Stimulated activated CD8-positive, alpha-beta memory T cell treated with anti-CD3 and anti-CD28 coated beads, Interleukin-4, amount 100 ng/mL, for 24 hours (primary cell): ENCODE measurements at regions not wholly inside any gene's neighbourhood (a gene's known extent, or its start where the extent isn't known, plus 50 kb on each side); places are given as distances from the start of the nearest gene placed in this dataset.

Experiments
- DNase-seq: peaks from one replicate; pipeline ENCODE4 v3.0.0-alpha.2; 2020; ENCODE audit warnings: low read depth

- no peak for DNase-seq
These were observed 92.3 kb upstream of the PKDCC start for GRCh38 chr2:41955316-41956043.

DNA sequence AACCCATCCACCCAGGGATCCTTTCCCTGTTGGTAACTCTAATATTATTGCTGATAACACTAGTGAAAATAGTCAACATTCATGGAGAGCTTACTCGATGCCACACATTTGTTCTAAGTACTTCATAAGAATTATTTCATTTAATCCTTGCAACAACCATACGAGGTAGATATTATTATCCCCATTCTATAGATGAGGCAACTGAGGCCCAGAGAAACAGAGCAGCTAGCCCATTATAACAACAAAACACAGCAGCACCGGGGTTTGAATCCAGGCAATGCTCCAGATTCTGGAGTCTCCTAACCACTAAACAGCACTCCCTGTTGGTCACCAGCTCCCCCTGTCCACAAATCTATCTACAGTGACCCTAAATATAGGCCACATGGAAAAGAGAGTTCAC lies 90.4 kb upstream of the PKDCC start:
- no peak for DNase-seq

DNA sequence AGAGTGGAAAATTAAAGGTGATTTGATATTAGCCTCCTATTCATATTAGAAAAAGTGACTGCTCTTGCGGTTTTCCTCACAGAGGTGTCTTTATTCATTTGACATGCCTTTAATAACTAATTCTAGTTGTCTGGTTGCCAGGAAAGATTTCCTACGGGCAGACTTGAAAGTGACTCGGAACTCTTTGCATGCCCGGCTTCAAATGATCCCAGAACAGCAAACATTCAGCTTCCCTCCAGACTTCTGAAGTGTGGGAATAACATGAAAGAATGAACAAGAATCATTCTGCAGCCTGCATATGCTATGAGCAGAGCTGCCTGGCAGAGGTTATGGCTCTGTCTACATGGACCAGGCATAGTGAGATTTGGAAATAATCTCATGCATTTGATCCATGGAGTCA lies 89.6 kb upstream of the PKDCC start:
- no peak for DNase-seq

DNA sequence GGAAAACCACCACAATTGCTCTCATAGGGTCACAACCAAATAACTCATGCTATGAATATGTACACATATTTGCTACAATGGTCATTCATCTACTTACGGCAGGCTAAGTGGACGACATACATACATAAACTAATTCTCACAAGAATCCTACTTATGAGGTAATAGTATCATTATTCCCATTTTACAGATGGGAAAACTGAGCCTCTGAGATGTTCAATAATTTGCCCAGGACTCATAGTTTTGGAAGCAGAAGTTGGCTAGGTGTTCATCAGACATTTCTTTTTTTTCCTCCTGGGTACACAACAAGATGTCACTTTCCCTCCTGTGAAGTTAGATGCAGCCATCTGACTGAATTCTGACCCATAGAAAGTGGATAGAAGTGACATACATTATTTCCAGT lies 89.0 kb upstream of the PKDCC start:
- DNase-seq = no peak

DNA sequence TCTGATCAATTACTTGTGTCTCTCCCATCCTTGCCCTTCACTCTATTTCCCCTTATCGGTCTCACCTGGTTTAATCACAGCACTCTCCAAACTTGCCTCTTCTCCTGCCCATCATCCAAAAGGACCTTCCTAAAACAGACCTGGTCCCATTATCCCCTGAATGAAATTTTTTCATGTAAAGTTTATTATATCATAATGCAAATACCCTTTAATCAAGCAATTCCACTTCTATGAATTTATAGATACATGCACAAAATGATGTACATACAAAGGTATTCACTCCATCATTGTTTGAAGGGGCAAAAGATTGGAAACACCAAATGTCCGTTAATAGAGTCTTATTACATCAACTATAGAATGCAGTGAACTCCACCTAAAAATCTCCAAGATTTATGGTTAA lies 88.1 kb upstream of the PKDCC start:
- no peak for DNase-seq

DNA sequence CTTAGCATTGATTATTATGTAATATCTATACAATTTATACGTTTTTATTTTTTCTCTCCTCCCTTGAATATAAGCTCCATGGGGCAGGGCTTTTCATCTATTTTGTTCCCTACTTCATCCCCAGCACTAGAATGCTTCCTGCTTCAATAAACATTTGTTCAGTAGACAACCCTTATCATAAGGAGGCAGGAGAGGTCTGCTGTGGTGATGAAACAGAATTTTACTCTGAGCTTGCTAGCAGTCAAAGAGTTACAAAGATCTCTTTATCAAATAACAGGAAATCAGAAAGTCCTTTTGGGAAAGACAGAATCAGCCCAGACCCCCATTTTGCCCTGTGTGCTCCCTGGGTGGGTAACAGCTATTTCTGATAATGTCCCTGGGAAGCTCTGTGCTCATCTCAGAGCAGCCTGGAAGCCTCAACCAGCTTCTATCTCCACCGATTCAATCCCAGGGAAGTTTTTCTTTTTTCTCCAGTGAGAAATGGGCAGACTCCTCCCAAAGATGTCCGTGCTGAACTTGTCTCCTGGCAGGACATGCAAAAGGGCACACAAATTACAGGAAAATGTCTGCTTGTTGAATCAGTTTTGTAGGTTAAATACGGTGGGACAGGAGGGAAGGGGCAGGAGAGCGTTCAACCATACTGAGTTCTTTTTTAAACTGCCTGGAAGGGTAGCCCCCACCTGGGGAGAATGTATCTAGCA lies 84.7 kb upstream of the PKDCC start:
- no peak for DNase-seq

DNA sequence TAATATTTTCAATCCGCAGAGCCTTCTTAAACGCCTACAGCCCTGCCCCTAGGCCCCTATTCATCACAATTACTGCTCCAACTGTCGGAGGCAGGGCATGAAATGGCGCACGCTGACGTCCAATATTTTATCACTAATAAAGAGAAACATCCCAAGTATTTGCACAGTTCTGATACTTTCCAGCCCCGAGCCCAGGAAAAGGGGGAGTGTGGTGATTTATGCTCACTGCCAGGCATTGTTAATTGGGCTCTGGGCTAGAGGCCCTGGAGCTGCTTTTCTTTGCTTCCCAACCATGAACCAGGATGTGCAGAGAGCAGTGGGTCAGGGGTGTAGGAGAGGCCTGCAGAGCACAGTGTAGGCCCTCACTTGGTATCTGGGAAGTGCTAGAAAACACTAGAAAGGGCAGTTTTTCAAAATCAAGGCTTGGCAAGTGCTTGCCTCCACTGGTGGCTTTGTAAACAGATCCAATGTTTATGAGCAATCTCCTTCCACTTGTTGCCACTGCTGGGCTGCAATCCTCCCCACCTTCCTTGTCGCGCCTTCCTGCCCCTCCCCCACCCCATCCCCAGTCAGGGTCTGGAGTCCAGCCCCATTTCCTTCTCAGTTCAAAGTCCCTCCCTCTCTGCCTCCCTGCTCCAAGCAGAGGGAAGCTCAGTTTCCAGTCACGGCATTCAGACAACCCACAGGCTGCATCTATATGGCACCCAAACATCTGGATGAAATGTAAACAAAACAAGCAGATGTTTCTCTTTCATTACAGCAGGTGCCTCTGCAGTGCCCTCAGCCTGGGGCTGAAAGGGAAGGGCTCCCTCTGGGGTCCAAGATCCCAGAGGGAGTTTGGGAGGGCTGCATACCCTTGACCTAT lies 83.9 kb upstream of the PKDCC start:
- no peak for DNase-seq

DNA sequence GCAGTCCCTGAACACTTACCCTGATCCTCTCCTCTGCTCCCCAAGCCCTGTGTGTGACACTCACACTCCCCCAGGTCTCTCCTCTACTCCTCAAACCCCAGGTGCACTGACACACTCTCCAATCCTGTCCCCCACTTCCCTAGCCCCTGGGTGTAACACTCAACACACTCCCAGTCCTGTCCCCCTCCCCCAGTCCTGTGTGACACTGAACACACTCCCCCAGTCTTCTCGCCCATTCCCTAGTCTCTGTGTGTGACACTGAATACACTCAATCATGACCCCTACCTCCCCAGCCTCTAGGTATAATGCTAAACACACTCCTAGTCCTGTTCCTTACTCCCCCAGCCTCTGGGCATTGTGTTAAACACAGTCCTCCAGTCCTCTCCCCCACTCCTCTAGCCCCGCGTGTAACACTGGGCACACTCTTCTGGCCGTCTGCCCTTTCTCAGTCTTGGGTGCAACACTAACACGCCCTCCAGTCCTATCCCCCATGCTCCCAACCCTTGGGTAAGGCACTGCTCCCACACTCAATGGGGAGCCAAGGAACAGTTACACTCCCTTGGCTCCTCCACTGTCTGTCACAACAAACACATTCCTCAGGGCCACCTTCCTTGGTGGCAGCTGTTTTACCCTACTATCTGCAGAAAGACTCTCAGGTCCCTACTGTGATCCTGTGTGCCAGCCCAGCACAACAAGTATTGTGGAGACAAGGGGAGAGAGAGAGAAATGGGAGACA lies 82.5 kb upstream of the PKDCC start:
- DNase-seq = no peak

- no peak for DNase-seq
These were observed 81.9 kb upstream of the PKDCC start for GRCh38 chr2:41965909-41966295.

GRCh38 chr2:41966431-41966893 lies 81.4 kb upstream of the PKDCC start:
- no peak for DNase-seq

DNA sequence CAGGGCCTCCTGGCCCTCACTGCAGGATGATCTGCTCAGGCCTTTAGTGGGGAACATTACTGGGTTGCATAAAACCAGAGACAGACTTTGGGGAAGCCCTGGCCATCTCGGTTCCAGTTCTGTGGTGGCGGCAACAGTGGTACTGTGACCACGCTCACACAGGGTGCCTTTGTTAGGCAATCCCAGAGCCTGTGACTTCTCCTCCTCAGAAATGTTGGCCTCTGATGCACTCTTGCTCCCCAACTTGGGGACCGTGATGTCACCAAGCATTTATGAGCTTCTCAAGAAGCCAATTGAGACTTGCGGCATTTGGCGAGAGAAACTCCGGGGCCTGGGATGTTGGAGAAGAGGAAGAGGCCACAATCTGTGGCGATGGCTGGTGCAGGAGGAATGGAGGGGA lies 80.9 kb upstream of the PKDCC start:
- DNase-seq = no peak

GRCh38 chr2:41967476-41968181 lies 80.2 kb upstream of the PKDCC start:
- no peak for DNase-seq

- DNase-seq = no peak
These were observed 79.6 kb upstream of the PKDCC start for GRCh38 chr2:41968182-41968578.

DNA sequence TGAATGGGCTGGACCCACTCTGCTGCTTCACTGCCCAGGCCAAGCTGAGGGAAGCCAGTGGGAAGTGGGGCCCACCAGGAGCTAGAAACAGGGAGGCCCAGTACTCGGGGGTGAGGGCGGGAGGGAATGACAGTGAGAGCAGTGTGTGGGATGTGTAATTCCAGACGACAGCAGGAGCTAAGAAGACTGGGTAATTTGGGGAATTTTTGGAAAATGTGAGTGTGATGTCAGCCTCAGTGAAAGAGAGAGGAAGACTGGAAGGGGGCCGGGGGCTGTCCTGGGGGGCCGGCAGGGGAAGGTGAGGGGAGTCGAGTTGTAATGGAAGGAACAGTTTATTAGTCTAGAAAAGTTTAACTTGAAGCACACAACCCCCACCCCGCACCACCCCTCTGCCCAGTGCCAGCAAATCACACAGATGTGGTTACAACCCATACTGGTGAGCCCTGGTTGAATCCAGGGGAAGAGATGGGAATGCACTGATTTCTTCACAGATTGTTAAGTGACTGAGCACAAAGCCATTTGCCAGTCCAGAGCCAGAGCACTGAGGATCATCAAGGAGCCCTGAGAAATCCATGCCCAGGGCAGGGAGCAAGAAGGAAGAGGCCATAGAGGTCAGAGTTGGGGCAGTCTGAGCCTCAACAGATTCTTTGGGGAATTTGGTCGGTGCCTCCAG lies 76.7 kb upstream of the PKDCC start:
- DNase-seq = no peak

DNA sequence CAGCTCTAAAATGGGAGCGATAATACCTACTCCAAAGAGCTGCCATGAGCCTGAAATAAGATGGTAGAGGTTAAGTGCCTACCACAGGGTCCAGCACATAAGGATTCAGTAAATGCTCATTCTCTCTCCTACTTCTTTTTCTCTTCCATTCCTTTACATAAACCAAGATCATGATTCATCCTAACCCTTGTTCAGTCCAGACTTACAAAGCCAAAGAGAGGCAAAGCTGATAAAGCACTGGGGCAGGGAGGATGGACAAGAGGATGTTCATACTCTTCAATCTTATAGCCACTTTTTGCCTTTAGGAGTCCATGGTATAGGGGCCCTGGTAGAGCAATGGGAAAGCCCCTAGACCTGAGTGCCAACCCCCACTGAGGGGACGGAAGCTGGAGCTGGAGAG lies 75.6 kb upstream of the PKDCC start:
- DNase-seq = no peak

DNA sequence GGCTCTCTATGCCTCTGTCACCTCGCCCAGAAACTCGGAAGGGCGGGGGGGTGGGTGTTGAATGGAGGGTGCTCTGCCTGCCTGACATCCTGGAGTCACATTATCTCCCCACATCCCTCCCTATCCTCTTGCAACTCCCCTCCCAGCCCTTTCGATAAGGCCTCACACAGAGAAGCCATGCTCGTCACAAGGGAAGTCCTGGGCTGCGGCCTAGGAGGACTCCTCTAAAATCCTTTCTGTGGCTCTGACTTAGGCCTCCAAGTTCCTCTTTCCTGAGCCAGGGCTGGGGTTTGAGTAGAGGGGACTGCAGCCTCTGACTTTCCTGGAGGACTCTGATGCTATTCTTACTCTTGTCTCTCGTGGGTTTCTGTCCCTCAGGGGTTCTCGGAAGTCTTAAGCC lies 75.0 kb upstream of the PKDCC start:
- no peak for DNase-seq

DNA sequence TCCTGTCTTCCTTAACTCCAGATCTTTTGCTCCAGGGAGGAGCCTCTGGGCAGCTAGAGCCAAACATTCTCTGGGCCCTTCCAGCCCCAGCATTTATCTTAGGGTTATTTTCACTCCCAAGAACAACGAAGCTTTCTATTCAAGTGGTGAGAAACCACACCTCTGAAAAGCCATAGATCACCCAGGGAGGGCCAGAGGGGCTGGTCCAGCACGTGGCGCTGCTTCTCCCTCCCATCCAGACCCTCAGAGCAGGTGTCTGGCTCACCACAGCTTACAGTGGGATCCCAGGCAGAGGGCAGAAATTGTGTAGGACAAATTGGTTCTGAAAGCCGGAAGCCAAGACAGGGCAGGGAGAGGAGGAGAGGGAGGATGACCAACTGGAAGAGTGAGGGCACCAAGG lies 74.0 kb upstream of the PKDCC start:
- no peak for DNase-seq

GRCh38 chr2:41981417-41981816 lies 66.4 kb upstream of the PKDCC start:
- DNase-seq = no peak

GRCh38 chr2:41985573-41986095 lies 62.2 kb upstream of the PKDCC start:
- no peak for DNase-seq

GRCh38 chr2:41989501-41990180 lies 58.2 kb upstream of the PKDCC start:
- no peak for DNase-seq
